Tibial nerve (tissue), 4 donors: ENCODE measurements at regions not wholly inside any gene's neighbourhood (a gene's known extent, or its start where the extent isn't known, plus 50 kb on each side); places are given as distances from the start of the nearest gene placed in this dataset.

Experiments used
- EP300 ChIP-seq, 2 donors: sonication (generic); formaldehyde crosslinking; IDR thresholded peaks; one replicate each; pipeline ENCODE4 v1.6.1; 2017; ENCODE audit warnings: antibody characterized with exemption in 2 of 2, mild to moderate bottlenecking in 1 of 2
- TF ChIP-seq, protein P1 (sequence below), 5 experiments: fragments of 200-600 bp in 3 of 5; fragments of 450-650 bp in 2 of 5; sonication (generic) in 3 of 5; IDR thresholded peaks; one replicate each; pipeline ENCODE4 v1.5.1; 2016 to 2019; ENCODE audit warnings: antibody characterized with exemption in 5 of 5, mild to moderate bottlenecking in 3 of 5, moderate library complexity in 2 of 5

DNA sequence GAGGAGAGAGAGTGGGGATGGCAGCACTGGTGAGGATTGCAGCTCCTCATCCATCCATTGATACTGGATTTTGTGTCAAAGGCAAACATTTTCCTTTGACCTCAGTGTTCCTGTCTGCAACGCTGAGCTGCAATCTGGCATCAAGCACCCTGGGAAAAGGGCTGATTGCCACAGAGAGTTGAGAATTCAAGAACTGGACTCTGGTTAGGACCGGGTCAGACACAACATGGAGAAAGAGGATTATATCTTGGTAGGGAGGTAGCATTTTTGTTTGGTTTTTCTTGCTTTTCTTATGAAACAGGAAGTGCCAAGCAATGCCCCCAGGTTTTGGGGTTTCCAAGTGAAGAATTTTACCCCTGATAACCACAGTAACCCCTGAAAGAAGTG is 81.9 kb upstream of the PKDCC start:
- TF ChIP-seq, protein P1, sequence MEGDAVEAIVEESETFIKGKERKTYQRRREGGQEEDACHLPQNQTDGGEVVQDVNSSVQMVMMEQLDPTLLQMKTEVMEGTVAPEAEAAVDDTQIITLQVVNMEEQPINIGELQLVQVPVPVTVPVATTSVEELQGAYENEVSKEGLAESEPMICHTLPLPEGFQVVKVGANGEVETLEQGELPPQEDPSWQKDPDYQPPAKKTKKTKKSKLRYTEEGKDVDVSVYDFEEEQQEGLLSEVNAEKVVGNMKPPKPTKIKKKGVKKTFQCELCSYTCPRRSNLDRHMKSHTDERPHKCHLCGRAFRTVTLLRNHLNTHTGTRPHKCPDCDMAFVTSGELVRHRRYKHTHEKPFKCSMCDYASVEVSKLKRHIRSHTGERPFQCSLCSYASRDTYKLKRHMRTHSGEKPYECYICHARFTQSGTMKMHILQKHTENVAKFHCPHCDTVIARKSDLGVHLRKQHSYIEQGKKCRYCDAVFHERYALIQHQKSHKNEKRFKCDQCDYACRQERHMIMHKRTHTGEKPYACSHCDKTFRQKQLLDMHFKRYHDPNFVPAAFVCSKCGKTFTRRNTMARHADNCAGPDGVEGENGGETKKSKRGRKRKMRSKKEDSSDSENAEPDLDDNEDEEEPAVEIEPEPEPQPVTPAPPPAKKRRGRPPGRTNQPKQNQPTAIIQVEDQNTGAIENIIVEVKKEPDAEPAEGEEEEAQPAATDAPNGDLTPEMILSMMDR (IDR thresholded peaks at IDR 0.05) = no peak
- no peak for TF ChIP-seq EP300 (IDR thresholded peaks at IDR 0.05)
